NCI-H128 (cell line): ENCODE measurements at regions not wholly inside any gene's neighbourhood (a gene's known extent, or its start where the extent isn't known, plus 50 kb on each side); places are given as distances from the start of the nearest gene placed in this dataset.

ENCODE experiments used
- DNase-seq: peaks from one replicate; lab custom pipeline; 2025; ENCODE audit not compliant: unreplicated experiment; lab: John Stamatoyannopoulos, UW

DNA sequence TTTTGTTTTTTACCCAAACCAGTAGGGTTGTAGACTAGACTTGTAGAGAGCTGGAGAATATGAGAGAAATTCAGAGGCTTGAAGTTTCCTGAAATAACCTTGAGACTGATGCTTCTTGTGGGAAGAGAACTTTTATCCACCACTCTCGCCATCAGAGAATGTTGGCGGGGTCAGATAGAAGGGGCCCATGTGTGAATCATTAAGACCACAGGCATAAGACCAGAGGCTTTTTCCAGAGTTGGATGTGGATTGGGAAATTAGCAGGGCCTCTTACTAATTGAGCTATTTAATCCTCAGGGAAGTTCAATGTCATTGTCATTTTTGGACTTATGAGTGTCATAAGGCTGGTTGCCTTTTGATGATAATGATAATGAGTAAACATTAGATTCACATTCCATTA lies 246.9 kb upstream of the THRB start:
- no peak for DNase-seq

DNA sequence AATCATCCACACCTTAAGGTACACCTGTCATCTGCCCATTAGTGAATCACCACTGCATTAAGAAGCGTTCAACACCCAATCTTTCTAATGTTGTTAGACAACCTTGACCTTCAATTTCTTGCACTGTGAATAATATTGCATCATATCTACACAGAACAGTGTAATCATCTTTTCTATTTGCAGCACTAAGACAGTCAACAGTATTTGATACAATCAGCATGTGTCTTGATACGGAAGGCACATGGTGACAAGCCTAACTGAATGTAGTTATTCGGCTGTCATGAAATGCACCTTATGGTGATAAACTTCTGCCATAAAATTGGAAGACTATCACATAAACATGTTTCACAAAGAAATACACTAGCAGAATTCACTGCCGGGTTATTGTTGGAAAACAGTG lies 253.9 kb upstream of the THRB start:
- DNase-seq = no peak

DNA sequence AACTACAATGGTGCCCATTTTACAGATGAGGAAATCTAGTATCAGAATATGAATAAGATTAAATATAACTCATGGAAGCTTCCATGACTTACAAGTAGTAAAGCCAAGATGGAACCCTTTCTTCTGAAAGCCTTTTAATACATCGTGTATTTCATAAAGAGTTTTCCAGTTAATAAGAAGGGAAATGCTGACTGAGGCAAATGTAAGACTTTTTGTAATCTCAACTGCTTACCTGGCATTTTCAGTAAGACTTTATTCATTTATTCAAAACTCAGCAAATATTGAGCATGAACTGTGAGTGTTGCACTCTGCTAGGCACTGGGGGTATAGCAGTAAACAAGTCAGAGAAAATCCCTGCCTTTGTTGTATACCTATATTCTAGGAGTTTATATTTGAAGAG lies 256.4 kb upstream of the THRB start:
- DNase-seq = no peak

DNA sequence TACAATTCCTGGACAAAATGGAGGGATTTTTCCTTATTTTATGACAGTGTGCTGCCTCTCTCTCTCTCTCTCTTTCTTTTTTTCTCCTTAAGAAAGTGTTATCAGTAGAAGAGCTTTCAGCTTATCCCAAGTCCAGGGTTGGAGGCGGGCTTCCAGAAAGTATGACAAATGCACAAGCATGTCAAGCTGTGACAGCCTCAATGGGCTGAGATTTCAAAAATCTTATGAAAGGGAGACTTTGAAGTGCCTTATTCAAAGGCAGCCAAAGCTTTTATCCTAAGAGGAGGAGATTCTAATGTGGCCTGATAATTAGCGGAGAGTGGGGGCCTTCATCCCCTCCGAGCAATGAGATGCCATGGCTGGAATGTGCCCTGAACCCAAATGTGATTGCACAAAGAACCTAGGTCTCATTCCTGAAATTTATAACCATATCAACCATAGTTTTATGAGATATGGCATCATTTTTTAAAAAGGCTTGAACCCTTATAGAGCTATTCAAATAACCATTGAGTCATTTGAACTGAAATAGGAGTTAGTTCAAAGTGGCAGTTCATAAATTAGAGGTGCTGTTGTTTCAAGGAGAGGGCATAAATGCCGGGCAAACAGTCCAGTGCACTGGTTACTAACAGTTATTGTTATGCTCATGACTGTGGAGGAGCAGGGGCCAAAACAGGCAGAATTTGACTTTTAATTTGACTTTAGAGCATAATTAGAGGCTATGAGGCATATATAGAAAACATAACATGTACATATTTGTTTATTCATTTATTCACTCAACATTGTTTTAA lies 261.6 kb upstream of the THRB start:
- DNase-seq = no peak

DNA sequence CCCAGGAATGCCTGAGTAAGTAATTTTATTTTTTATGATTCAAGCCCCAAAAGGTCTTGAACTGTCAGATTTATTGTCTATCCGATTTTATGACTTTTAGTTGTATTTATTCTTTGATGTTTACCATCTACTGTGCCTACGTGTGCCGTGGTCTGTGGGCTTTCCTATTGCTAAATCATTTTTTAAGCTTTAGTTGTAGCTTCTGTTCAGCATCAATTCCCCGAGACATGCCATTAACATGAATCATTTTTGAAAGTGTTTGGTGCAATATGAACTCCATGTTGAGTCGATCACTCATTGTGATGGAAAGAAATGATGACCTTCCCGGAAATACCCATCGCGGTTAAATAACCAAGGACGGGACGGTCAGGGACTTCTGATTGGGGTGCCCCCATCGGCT lies 268.7 kb upstream of the THRB start:
- no peak for DNase-seq

DNA sequence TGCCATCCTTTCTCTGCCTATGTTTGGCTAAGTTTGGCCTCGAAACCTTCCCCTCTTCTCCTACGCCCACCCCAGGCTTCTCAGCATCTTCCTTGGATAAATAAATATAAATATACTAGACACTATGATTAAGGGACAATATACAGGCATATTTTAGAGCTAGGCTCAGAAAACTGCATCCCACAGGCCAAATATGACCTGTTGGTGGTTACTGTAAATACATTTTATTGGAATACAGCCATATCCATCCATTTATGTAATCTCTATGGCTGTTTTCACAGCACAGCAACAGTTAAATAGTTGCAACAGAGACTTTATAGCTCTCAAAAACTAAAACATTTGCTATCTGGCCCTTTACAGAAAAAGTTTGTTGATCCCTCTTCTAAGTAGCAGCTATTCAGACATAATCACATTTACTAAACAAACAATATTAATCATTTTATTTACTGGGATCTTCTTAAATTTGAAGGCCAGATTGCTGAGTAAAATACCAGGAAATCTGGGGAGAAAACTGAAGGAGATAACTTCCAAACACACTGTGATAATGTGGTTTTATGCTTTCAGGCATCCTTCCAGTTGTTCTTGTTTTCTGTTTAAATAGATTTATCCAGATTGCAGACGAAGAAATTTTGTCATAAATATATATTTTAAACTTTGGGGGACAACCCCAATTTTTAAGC lies 269.7 kb upstream of the THRB start:
- DNase-seq = no peak

DNA sequence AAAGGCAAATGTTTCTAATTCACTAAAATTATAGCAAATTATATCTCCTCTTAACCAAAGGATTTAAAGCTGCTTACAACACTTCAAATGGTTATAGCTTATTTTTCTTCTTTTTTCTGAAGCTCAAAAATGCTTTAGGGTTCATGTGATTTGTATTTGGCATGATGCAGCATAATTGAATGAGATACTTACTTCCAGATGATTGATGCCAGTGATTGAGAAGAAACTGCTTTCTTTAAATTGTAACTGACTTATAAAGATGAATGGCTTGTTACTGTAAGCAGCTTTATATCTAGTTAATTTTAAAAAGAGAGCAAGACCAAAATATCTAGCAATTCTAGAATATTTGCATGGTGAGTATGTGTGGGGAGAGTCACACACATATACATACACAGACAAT lies 270.7 kb upstream of the THRB start:
- DNase-seq = no peak

DNA sequence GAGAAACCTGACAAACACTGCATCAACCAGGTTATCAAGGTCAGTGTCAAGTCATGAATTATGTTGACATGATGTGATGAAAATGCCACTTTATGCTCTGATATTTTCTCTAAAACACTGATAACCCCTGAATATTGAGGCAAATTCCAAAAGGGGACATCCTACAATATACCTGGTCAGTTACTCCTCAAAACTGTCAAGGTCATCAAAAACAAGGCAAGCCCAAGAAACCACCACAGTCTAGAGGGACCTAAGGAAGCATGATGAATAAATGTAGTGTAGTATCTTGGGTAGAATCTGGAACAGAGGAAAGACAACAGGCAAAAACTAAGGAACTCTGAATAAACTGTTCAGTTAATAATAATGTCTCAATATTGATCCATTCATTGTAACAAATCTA lies 275.3 kb upstream of the THRB start:
- no peak for DNase-seq

DNA sequence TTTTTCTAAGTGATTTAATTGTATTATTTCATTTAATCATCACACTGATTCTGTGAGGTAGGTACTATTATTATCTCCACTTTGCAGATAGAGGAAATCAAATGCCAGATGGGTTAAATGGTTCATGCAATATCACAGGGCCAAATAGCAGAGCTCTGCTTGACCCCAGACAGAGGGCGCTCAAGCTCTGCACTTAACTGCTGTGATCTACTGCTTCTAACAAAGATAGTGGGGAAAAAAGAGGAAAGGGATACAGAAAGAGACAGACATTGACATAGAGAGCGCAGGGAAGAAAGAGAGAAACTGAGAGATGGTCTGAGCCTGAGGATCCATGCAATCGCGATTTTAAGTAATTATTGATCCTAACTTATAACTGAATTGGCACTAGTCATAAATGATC lies 279.1 kb upstream of the THRB start:
- no peak for DNase-seq

DNA sequence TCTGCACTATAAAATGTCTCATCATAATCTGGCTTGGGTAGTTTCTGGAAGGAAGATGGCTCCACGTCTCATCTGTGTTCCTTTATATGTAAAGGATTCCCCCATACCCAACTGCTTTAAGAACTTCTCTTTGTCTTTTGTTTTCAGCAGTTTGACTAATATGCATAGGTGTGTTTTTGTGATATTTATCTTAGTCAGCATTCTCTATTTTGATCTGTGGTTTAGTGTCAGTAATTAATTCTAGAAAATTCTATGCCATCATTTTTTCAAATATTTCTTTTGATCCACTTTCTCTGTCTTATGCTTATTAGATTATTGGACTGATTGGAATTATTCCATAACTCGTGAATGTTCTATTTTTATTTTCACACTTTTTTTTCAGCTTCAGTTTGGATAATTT lies 286.3 kb upstream of the THRB start:
- DNase-seq = no peak

DNA sequence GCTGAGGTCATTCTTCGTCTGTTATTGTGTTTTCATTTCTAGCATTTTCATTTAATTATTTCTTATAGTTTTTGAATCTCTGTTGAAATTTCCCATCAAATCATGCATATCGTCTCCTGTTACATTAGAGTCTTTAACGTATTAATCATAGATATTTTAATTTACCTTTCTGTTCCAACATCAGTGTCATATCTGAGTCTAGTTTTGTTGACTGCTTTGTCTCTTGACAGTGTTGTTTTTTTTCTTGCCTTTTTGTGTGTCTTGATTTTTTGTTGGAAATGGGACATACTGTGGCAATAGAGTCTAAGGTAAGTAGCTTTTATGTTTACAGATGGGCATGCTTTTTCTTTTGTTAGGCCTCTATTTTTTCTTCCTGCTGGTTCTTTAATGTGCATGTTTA lies 286.8 kb upstream of the THRB start:
- DNase-seq = no peak

DNA sequence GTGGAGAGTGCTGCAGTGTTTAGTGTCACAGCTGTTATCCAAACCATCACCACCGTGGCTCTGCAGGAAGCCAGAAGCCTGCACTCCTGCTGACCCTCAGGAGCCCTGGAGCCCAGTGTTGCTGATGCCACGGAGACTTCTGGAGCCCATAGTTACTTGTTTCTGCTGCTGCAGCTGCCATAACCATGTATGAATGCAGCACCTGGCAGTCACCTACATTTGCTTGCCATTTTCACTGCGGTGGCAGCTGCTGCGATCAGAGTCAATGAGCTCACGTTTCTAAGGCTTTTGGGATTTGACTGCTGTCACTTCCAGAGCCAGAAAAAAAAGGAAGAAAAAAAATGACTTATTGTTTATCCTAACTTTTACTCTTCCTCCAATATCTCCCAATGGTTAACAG lies 299.2 kb upstream of the THRB start:
- peak; percentile 16 for DNase-seq

DNA sequence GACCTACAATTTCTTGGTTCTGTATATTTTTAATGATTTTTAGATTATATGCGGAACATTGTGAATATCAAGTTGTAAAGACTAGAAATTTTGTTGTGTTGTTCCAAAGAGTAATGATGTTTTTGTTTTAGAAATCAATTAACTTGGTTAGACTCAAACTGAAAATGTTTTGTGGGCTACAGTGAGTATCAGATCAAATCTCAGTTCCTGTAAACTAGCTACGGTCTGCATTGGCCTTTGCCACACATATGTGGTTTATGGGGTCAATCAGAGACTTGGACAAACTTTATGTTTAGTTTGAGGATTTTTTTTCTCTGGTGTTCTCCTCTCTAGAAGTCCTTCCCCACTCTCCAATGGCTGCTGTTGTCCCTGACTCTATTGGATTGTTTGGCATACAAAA lies 308.0 kb upstream of the THRB start:
- DNase-seq = no peak

DNA sequence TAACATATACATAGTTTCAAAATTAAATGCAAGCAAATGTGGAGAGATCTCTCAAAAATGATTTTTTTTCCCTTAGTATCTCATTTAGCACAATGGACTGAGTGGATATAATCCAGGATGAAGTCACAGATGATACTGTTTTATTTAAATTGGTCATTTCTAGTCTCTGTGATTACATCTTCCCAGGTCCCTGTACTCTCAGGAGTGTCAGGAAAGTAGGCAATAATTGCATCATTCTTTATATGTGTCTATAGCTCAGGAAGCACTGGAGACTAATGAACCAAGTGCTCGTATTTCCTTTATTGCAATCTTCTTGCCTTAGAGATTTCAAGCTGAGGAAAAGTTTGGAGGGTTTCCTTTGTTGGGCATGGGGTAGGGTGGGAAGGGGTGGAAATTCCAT lies 309.4 kb upstream of the THRB start:
- DNase-seq = no peak

DNA sequence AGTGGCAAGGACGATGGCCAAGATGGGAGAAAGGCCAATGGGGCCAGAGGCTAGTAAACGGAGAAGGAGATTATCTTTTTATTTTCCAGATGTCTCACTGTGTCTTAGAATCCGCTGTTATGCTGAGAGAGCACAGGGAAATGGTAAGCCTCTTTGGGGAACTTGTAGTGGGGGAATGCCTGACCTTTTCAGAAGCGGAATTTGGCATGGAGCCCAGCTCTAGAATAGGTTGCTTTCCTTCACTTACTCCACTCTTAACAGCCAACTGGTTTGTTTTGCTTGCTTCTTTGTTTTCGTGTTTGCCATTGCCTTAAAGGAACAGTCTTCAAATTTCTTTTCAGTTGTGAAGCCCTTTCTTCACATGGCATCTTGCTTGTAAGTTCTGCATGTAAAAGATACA lies 316.2 kb upstream of the THRB start:
- no peak for DNase-seq

DNA sequence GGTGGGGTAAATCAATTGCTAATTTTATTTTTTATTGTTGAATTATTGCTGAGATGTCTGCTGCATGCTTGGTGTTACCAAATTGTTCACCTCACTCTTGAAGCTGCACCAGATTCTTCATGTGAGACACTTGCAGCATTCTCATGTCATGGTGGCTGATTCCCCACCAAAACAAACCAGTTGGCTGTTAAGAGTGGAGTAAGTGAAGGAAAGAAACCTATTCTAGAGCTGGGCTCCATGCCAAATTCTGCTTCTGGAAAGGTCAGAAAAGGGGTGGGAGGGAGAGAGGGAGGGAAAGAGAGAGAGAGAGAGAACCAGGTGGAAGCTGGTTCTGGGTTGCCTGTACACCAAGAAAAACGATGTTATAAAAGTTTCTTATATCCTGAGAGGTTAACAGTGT lies 317.5 kb upstream of the THRB start:
- no peak for DNase-seq

DNA sequence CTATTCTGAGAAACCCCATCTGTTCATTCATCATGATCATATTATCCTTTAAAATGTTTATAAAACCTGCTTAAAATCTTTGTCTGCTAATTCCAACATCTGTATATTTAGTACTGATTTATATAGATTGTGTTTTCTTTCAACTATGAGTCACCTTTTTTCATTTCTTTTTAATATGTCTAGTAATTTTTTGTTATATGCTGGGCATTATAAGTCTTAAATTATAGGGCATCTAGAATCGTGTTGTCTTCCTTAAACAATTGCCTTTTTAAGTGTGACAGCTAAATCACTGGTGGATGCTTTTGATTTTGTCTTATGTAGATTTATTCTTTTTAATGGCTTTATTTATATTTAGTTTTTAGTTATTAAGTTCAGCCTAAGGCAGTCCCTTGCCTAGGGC lies 323.4 kb upstream of the THRB start:
- no peak for DNase-seq

DNA sequence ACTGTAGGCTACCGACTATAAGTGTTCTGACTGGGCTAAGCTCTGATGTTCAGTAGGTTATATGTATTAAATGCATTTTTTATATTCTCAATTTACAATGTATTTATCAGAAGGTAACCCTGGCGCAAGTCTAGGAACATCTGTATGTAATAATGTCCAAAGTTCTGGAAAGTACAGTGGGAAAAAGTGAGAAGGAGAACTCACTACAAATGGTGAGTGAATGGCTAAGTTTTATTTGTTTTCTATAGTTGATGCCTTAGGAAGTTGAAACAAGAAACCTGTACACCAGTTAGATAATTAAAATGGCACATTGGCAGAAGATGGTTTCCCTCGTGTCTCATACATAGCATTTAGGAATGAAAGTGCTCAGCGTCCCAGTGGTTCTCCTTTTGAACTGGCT lies 333.4 kb upstream of the THRB start:
- no peak for DNase-seq

DNA sequence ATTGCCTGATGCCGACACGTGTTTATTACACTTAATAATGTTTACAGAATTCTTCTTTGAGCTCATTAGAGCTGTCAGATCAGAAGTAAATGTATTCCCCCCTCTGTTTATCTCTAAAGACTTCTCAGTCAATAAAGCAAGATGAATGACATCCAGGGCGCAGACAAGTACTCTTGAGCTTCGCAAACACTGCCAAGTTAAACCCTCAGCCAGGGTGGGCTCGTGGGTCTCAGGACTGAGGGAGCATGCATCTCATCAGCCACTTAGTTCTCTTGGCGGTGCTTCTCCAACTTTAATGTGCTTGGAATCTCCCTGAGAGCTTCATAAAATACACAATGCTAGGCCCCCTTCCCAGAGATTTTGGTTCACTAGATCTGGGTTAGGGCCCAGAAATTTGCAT lies 333.9 kb upstream of the THRB start:
- DNase-seq = peak; percentile 27

DNA sequence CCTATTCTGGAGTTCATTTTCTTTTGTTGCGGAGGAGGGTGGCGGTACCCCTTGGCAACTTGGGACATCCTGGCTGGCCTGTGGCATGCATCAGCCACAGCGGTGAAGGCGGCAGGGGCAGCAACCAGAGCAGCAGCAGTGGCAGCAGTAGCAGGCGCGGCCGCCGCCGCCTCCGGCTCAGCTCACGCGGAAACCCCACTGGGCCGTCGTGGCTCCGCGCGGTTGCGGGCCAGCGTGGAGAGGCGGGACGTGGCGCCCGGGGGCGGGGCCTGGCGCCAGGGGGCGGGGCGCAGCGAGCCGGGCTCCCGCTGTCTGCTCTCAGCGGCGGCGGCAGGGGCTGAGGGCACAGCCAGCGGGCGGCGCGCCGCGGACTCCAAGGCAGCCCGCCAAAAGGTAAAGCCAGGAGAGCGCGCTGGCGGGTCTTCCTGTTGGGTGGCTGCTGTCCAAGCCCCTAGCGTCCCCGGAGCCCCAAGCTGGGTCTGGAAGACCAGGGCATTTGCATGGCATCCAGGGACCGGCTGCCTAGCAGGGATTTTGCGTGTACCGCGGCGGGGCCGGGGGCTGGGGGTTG lies 334.4 kb upstream of the THRB start:
- peak; percentile 27 for DNase-seq

DNA sequence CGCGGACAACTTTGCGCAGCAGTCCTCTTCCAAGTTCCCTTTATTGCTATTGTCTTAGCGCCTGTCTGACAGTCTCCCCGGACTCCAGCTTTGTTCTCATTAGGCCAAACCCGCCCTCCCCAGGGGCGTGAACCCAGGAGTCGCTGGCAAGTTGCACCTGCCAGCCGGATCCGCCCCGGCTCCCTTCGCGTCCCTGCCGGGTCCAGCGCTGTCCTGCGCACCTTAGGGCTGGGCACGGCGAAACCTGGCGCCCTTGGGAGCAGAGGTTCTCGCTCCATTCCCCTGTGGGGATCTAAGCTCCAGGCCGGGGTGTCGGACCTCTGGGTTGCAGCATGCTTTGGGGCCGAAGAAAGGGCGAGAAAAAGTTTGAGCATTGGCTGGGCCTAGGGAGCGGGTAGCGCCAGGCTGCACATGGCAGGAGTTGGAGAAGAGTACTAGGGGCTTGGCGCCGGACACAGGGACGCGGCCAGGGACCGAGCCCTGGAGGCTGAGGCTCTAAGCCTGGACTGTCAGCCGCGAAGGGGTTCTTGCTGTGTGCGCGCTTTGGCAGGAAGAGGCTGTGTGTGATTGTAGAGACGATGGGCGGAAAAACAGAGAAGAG lies 335.1 kb upstream of the THRB start:
- no peak for DNase-seq
